Heart left ventricle (tissue), 13 donors: ENCODE measurements at regions not wholly inside any gene's neighbourhood (a gene's known extent, or its start where the extent isn't known, plus 50 kb on each side); places are given as distances from the start of the nearest gene placed in this dataset.

Source experiments
- CTCF ChIP-seq, 12 donors: fragments of 200-600 bp; sonication (generic) in 4 of 12; IDR thresholded peaks; one replicate each; pipeline versions ENCODE4 v1.5.0 to v1.8.0; 2018 to 2022; ENCODE audit warnings: antibody characterized with exemption in 12 of 12, mild to moderate bottlenecking in 5 of 12
- POLR2A ChIP-seq, 2 donors: fragments of 450-650 bp; IDR thresholded peaks; one replicate each; pipeline ENCODE4 v1.6.1; 2017; ENCODE audit warnings: antibody characterized with exemption in 2 of 2, mild to moderate bottlenecking in 2 of 2, moderate library complexity in 2 of 2
- donor health status: ischemic (EF 13 %, LVEDD 7.1; RV severe dilation, severe dysfunction).
- donor health status: DM: no; HTN: yes; CAD: no.
- donor health status: DM: no; HTN: no; CAD: no.
- donor health status: ischemic (EF 25% LVEDD 6.9; RV normal size, moderate dysfunction).
- donor health status: ischemic (EF 25% LVEDD 5.7; RV mildly dilated, moderate dysfunction).
- donor health status: ischemic (EF 35%, LVEDD 5.7; RV mildly dilated, moderate dysfunction).
- donor health status: nonischemic (EF 11% LVEDD 7.7; RV severe dilation, severe dysfunction).
- donor health status: DM: yes; HTN: yes; CAD: no.
- donor health status: PGD.
- donor health status: ischemic (EF 29% LVEDD 5.4; RV normal size, mild dysfunction).
- donor health status: nonischemic (EF 23%, LVEDD 6.1; RV moderate dilation, normal function).

GRCh38 chr5:163385271-163385670 lies 52.1 kb upstream of the CCNG1 start:
- no peak for TF ChIP-seq POLR2A (IDR thresholded peaks at IDR 0.05)
- TF ChIP-seq CTCF (IDR thresholded peaks at IDR 0.05), result no peak
